Brain microvascular endothelial cell (primary cell): ENCODE measurements at regions not wholly inside any gene's neighbourhood (a gene's known extent, or its start where the extent isn't known, plus 50 kb on each side); places are given as distances from the start of the nearest gene placed in this dataset.

Experiments
- DNase-seq: peaks from one replicate; pipeline ENCODE4 v3.0.0-alpha.2; 2020
- H3K27ac ChIP-seq: fragments of 250-450 bp; sonication (Bioruptor Pico); 2 replicates; pipeline ENCODE4 v1.5.1; 2020; ENCODE audit warnings: mild to moderate bottlenecking, moderate library complexity
- H3K27me3 ChIP-seq: fragments of 250-450 bp; sonication (Bioruptor Pico); replicated peaks from 2 replicates; pipeline ENCODE4 v1.5.1; 2020; ENCODE audit warnings: mild to moderate bottlenecking
- H3K36me3 ChIP-seq: fragments of 250-450 bp; sonication (Bioruptor Pico); replicated peaks from 2 replicates; pipeline ENCODE4 v1.5.1; 2020; ENCODE audit warnings: mild to moderate bottlenecking
- H3K4me3 ChIP-seq: 2 replicates; pipeline ENCODE4 v1.5.1; 2011; ENCODE audit warnings: low read depth, mild to moderate bottlenecking, control low read depth, low read length, moderate library complexity
- CTCF ChIP-seq: IDR thresholded peaks from 2 replicates; pipeline ENCODE4 v1.5.1; 2011; ENCODE audit warnings: low read depth, mild to moderate bottlenecking, moderate library complexity, low read length, control low read depth, inconsistent platforms; ENCODE audit errors: missing control alignments
- in situ Hi-C: cut with HindIII; loops from 2 replicates; pipeline ENCODE4 v1.10.0; 2017; ENCODE audit warnings: low sequenced_read_pairs, low pct_ligation_motif_present

GRCh38 chr4:11334887-11335286, 93.8 kb downstream of the HS3ST1 start:
- Histone ChIP-seq H3K27me3 (no peaks in the 10 kb centered on the region), H3K36me3 (no peaks in the 10 kb centered on the region), H3K27ac (no peak overlapping the region), H3K4me3 (no peak overlapping the region)
- no peak for TF ChIP-seq CTCF
- no peak for DNase-seq
- in situ Hi-C loops: no loop called here

GRCh38 chr4:11328401-11328800, 100.3 kb downstream of the HS3ST1 start:
- no peak overlapping the region for H3K4me3 ChIP-seq
- no peak for TF ChIP-seq CTCF
- DNase-seq: no peak
- H3K27me3 ChIP-seq: no peaks in the 10 kb centered on the region
- H3K36me3 ChIP-seq: no peaks in the 10 kb centered on the region
- in situ Hi-C loops: no loop called here
- no peak overlapping the region for H3K27ac ChIP-seq

- no peak for DNase-seq
- H3K27ac ChIP-seq: no peak overlapping the region
- no peak overlapping the region for H3K4me3 ChIP-seq
- no peaks in the 10 kb centered on the region for H3K27me3 ChIP-seq
- TF ChIP-seq CTCF: no peak
- H3K36me3 ChIP-seq: no peaks in the 10 kb centered on the region
- in situ Hi-C loops: no loop called here
These were observed 102.7 kb downstream of the HS3ST1 start for GRCh38 chr4:11326021-11326420.

- in situ Hi-C loops: no loop called here
- no peak overlapping the region for H3K4me3 ChIP-seq
- H3K27ac ChIP-seq: no peak overlapping the region
- DNase-seq: no peak
- H3K27me3 ChIP-seq: no peaks in the 10 kb centered on the region
- no peak for TF ChIP-seq CTCF
- H3K36me3 ChIP-seq: no peaks in the 10 kb centered on the region
These were observed 104.9 kb downstream of the HS3ST1 start for GRCh38 chr4:11323771-11324170.

- no peaks in the 10 kb centered on the region for H3K27me3 ChIP-seq
- H3K4me3 ChIP-seq: no peak overlapping the region
- H3K27ac ChIP-seq: no peak overlapping the region
- in situ Hi-C loops: no loop called here
- DNase-seq: no peak
- no peak for TF ChIP-seq CTCF
- no peaks in the 10 kb centered on the region for H3K36me3 ChIP-seq
These were observed 115.3 kb downstream of the HS3ST1 start for GRCh38 chr4:11313157-11313943.

GRCh38 chr4:11312389-11312788, 116.3 kb downstream of the HS3ST1 start:
- no peak for TF ChIP-seq CTCF
- in situ Hi-C loops: no loop called here
- peak; percentile 29 for DNase-seq

More at GRCh38 chr4:11312389-11312788, 116.3 kb downstream of the HS3ST1 start:
- Histone ChIP-seq H3K4me3 (no peak overlapping the region), H3K36me3 (no peaks in the 10 kb centered on the region), H3K27ac (no peak overlapping the region), H3K27me3 (no peaks in the 10 kb centered on the region)
